Lower leg skin (tissue), 4 donors: ENCODE measurements at regions not wholly inside any gene's neighbourhood (a gene's known extent, or its start where the extent isn't known, plus 50 kb on each side); places are given as distances from the start of the nearest gene placed in this dataset.

ENCODE experiments used
- DNase-seq, 2 donors: peaks; one replicate each; pipeline ENCODE4 v3.0.0-alpha.2; 2019; ENCODE audit warnings: low spot score in 2 of 2
- H3K4me3 ChIP-seq: fragments of 200-600 bp; sonication (generic); 2 replicates; pipeline ENCODE4 v1.5.1; 2017; ENCODE audit warnings: mild to moderate bottlenecking, low read depth; ENCODE audit not compliant: poor library complexity, severe bottlenecking
- POLR2A ChIP-seq, 2 donors: fragments of 450-650 bp; IDR thresholded peaks; one replicate each; pipeline ENCODE4 v1.6.1; 2016 to 2017; ENCODE audit warnings: antibody characterized with exemption in 2 of 2, mild to moderate bottlenecking in 1 of 2, moderate library complexity in 1 of 2
- WGBS, 2 donors: methylation state at CpG; one replicate each; pipeline ENCODE4 v1.1.5; 2018; 5-methylcytosine and 5-hydroxymethylcytosine counted together
- intact Hi-C: fragments of 100-400 bp; cut with DNase I; formaldehyde crosslinking; loops from one replicate; pipeline ENCODE4 v1.15.0; 2023; ENCODE audit warnings: low total_unique reads
- TF ChIP-seq, protein P1 (sequence below), 3 donors: fragments of 450-650 bp; IDR thresholded peaks; one replicate each; pipeline ENCODE4 v1.5.1; 2016; ENCODE audit warnings: antibody characterized with exemption in 3 of 3, mild to moderate bottlenecking in 3 of 3, moderate library complexity in 2 of 3

DNA sequence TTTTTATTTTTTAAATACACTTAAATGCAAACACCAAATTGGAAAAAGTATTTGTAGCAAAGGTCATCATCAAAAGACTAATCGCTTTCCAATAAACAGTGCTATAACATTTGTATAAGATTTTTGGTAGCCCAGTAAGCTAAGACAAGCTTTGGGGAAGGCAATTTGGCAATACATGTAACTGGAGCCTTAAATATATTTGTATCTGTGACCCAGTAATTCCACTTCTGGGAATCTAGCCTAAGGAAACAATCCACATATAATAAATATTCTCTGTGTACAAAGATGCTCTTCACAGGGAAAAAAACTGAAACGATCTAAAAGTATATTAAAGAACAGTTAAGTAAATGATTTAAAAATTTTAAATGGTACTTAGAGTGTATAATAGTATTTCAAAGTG is 65.5 kb upstream of the TJP1 start:
- 67% methylated on average over 2 of the region's 2 CpGs for WGBS, 2 donors
- no peak for DNase-seq
- no peak overlapping the region for H3K4me3 ChIP-seq
- TF ChIP-seq, protein P1, sequence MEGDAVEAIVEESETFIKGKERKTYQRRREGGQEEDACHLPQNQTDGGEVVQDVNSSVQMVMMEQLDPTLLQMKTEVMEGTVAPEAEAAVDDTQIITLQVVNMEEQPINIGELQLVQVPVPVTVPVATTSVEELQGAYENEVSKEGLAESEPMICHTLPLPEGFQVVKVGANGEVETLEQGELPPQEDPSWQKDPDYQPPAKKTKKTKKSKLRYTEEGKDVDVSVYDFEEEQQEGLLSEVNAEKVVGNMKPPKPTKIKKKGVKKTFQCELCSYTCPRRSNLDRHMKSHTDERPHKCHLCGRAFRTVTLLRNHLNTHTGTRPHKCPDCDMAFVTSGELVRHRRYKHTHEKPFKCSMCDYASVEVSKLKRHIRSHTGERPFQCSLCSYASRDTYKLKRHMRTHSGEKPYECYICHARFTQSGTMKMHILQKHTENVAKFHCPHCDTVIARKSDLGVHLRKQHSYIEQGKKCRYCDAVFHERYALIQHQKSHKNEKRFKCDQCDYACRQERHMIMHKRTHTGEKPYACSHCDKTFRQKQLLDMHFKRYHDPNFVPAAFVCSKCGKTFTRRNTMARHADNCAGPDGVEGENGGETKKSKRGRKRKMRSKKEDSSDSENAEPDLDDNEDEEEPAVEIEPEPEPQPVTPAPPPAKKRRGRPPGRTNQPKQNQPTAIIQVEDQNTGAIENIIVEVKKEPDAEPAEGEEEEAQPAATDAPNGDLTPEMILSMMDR (IDR thresholded peaks at IDR 0.05), result no peak
- TF ChIP-seq POLR2A (IDR thresholded peaks at IDR 0.05), result no peak
- intact Hi-C loops, result no loop called here

DNA sequence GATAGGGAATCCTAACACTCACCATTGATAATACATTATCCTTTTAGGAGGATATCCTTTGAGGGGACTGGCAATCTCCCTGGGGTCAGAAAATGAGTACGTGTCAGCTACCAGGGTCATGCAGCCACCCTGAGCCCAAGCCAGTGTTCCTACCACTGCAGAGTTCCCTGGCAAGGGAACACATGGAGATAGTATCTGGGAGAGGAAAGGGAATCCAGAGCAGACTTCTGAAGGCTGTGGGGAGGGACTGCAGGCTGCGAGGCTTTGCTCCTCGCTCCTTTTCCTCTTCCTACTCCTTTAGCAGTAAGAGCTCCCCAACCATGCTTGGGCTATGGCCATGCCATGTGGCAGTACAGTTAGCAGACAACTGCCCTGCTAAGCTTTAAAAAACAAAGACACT is 62.9 kb upstream of the TJP1 start:
- no peak for DNase-seq
- no peak for TF ChIP-seq POLR2A (IDR thresholded peaks at IDR 0.05)
- TF ChIP-seq, protein P1 (IDR thresholded peaks at IDR 0.05), result no peak
- WGBS, 2 donors, result 50 to 54% methylated on average over 3 of the region's 3 CpGs
- intact Hi-C loops, result no loop called here
- H3K4me3 ChIP-seq, result no peak overlapping the region

- no peak for DNase-seq
- WGBS, 2 donors, result 49 to 53% methylated on average over 3 of the region's 3 CpGs
- intact Hi-C loops, result no loop called here
- TF ChIP-seq, protein P1 (IDR thresholded peaks at IDR 0.05), result no peak
- no peak for TF ChIP-seq POLR2A (IDR thresholded peaks at IDR 0.05)
- no peak overlapping the region for H3K4me3 ChIP-seq
Measured at GRCh38 chr15:29883126-29883525, 60.9 kb upstream of the TJP1 start.

DNA sequence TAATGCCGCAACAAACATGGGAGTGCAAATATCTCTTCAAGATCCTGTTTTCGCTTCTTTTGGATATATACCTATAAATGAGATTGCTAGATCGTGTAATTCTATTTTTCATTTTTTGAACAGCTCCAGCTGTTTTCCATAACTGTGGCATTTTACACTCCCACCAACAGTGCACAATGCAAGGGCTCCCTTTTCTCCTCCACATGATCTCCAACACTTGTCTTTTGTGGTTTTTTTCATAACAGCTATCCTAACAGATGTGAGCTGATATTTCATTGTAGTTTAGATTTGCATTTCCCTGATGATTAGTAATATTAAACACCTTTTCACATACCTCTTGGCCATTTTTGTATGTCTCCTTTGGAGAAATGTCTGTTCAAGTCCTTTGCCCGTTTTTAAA is 58.6 kb upstream of the TJP1 start:
- no peak for TF ChIP-seq POLR2A (IDR thresholded peaks at IDR 0.05)
- TF ChIP-seq, protein P1 (IDR thresholded peaks at IDR 0.05), result no peak
- H3K4me3 ChIP-seq, result no peak overlapping the region
- DNase-seq, result no peak
- WGBS, 2 donors, result 83 to 85% methylated on average over 4 of the region's 4 CpGs
- intact Hi-C loops, result no loop called here

GRCh38 chr15:29880341-29880740 is 58.1 kb upstream of the TJP1 start:
- TF ChIP-seq, protein P1 (IDR thresholded peaks at IDR 0.05), result no peak
- TF ChIP-seq POLR2A (IDR thresholded peaks at IDR 0.05), result no peak
- no peak overlapping the region for H3K4me3 ChIP-seq
- 65 to 67% methylated on average over 3 of the region's 3 CpGs for WGBS, 2 donors
- intact Hi-C loops, result no loop called here
- no peak for DNase-seq

- TF ChIP-seq, protein P1 (IDR thresholded peaks at IDR 0.05), result no peak
- no peak for TF ChIP-seq POLR2A (IDR thresholded peaks at IDR 0.05)
- no peak for DNase-seq
- no peak overlapping the region for H3K4me3 ChIP-seq
- WGBS, 2 donors, result 93 to 96% methylated on average over 1 of the region's 1 CpG
- intact Hi-C loops, result no loop called here
Measured at GRCh38 chr15:29874977-29875376, 52.7 kb upstream of the TJP1 start.
